H1 (cell line): ENCODE measurements at regions not wholly inside any gene's neighbourhood (a gene's known extent, or its start where the extent isn't known, plus 50 kb on each side); places are given as distances from the start of the nearest gene placed in this dataset.

Experiments used
- CBX5 ChIP-seq: fragments of 300-800, 300-1000 bp; sonication (generic); IDR thresholded peaks from 2 replicates; pipeline ENCODE4 v1.7.1; 2016; ENCODE audit warnings: antibody characterized with exemption, low read length, low read depth
- EZH2 ChIP-seq: fragments of 200-600 bp; sonication (generic); IDR thresholded peaks from 2 replicates; pipeline ENCODE4 v1.7.1; 2012; ENCODE audit warnings: low read depth, mild to moderate bottlenecking, moderate library complexity, low read length, inconsistent platforms; ENCODE audit not compliant: severe bottlenecking
- POLR2A ChIP-seq, 2 experiments: IDR thresholded peaks; 1 replicate in 1 of 2; 2 replicates in 1 of 2; pipeline ENCODE4 v1.6.1; 2011; ENCODE audit warnings: low read depth in 2 of 2, low read length in 2 of 2, mild to moderate bottlenecking in 2 of 2; ENCODE audit errors: control extremely low read depth in 1 of 2
- SIN3A ChIP-seq, 2 experiments: IDR thresholded peaks in 1 of 2; conservative IDR thresholded peaks in 1 of 2; 2 replicates each; pipeline ENCODE4 v1.6.1; 2011 to 2012; ENCODE audit warnings: low read length in 2 of 2, improper control_type of control experiment in 1 of 2, low read depth in 1 of 2, mild to moderate bottlenecking in 1 of 2
- ZNF274 ChIP-seq: IDR thresholded peaks from 2 replicates; pipeline ENCODE4 v1.7.0; 2012; ENCODE audit warnings: low read length, borderline replicate concordance; ENCODE audit errors: extremely low read depth
- TF ChIP-seq, protein P1 (sequence below), 3 experiments: IDR thresholded peaks; 1 replicate in 2 of 3; 2 replicates in 1 of 3; pipeline versions ENCODE4 v1.5.1 to v1.6.1; 2011; ENCODE audit warnings: low read length in 3 of 3, mild to moderate bottlenecking in 3 of 3, inconsistent platforms in 2 of 3, low read depth in 1 of 3, moderate library complexity in 1 of 3; ENCODE audit not compliant: insufficient read depth in 1 of 3; ENCODE audit errors: control extremely low read depth in 1 of 3

DNA sequence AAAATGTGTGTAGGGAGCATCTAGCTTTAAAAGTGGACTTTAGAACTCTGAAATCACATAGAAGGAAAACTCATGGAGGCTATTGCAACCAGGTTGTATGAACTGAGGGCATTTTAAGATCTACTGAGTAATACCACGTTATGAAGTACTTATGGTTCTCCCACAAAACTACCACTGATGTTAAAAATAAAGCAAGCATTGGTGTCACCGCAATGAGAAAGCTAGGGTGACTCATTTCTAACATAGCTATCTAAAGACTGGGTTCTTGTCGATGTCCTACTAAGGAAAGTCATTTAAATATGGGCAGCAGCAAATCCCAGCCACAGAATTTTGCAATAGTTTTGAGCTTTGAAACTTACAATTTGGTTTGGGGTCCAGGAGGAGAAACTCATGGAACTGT, 584.8 kb downstream of the DIPK2A start:
- TF ChIP-seq, protein P1, sequence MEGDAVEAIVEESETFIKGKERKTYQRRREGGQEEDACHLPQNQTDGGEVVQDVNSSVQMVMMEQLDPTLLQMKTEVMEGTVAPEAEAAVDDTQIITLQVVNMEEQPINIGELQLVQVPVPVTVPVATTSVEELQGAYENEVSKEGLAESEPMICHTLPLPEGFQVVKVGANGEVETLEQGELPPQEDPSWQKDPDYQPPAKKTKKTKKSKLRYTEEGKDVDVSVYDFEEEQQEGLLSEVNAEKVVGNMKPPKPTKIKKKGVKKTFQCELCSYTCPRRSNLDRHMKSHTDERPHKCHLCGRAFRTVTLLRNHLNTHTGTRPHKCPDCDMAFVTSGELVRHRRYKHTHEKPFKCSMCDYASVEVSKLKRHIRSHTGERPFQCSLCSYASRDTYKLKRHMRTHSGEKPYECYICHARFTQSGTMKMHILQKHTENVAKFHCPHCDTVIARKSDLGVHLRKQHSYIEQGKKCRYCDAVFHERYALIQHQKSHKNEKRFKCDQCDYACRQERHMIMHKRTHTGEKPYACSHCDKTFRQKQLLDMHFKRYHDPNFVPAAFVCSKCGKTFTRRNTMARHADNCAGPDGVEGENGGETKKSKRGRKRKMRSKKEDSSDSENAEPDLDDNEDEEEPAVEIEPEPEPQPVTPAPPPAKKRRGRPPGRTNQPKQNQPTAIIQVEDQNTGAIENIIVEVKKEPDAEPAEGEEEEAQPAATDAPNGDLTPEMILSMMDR (IDR thresholded peaks at IDR 0.05; ENCODE audit: control extremely low read depth in 1 of 3, insufficient read depth in 1 of 3, low read depth in 1 of 3, low read length in 3 of 3) = no peak
- TF ChIP-seq ZNF274 (no peak), EZH2 (no peak), CBX5 (no peak), SIN3A (conservative IDR thresholded peaks at IDR 0.05 in 1 of 2, IDR thresholded peaks at IDR 0.05 in 1 of 2; ENCODE audit: low read depth in 1 of 2, low read length in 2 of 2) (no peak), POLR2A (IDR thresholded peaks at IDR 0.05; ENCODE audit: control extremely low read depth in 1 of 2, low read depth in 2 of 2, low read length in 2 of 2) (no peak)
